ENCODE measurements at regions not wholly inside any gene's neighbourhood (a gene's known extent, or its start where the extent isn't known, plus 50 kb on each side); places are given as distances from the start of the nearest gene placed in this dataset.
A peak's percentile ranks its signal among the peaks of the same experiment; 100 is the strongest.

- TF ChIP-seq CTCF (IDR thresholded peaks at IDR 0.05; ENCODE audit: low read depth, low read length), result no peak
Measured at GRCh38 chr18:73750052-73750451, 397.6 kb downstream of the FBXO15 start.

GRCh38 chr18:73749304-73749703, 398.3 kb downstream of the FBXO15 start:
- no peak for TF ChIP-seq CTCF (IDR thresholded peaks at IDR 0.05; ENCODE audit: low read depth, low read length)

More at GRCh38 chr18:73750052-73750451, 397.6 kb downstream of the FBXO15 start:
- no peak overlapping the region for H3K4me3 ChIP-seq (ENCODE audit: low read depth, low read length)

GRCh38 chr18:73748731-73749130, 398.9 kb downstream of the FBXO15 start:
- TF ChIP-seq CTCF (IDR thresholded peaks at IDR 0.05; ENCODE audit: low read depth, low read length), result no peak
- H3K4me3 ChIP-seq (ENCODE audit: low read depth, low read length), result no peak overlapping the region

More at GRCh38 chr18:73749304-73749703, 398.3 kb downstream of the FBXO15 start:
- H3K4me3 ChIP-seq (ENCODE audit: low read depth, low read length), result no peak overlapping the region

- no peak for TF ChIP-seq CTCF (IDR thresholded peaks at IDR 0.05; ENCODE audit: low read depth, low read length)
Measured at GRCh38 chr18:73746101-73746500, 401.5 kb downstream of the FBXO15 start.

GRCh38 chr18:73742957-73743356, 404.7 kb downstream of the FBXO15 start:
- no peak for TF ChIP-seq CTCF (IDR thresholded peaks at IDR 0.05; ENCODE audit: low read depth, low read length)
- H3K4me3 ChIP-seq (ENCODE audit: low read depth, low read length), result no peak overlapping the region

More at GRCh38 chr18:73746101-73746500, 401.5 kb downstream of the FBXO15 start:
- no peak overlapping the region for H3K4me3 ChIP-seq (ENCODE audit: low read depth, low read length)

- peak overlapping the region; percentile 5; the same call in 1 of the 2 replicates for H3K4me3 ChIP-seq (ENCODE audit: low read depth, low read length)
- TF ChIP-seq CTCF (IDR thresholded peaks at IDR 0.05; ENCODE audit: low read depth, low read length), result no peak
Measured at GRCh38 chr18:73741946-73742345, 405.7 kb downstream of the FBXO15 start.

- TF ChIP-seq CTCF (IDR thresholded peaks at IDR 0.05; ENCODE audit: low read depth, low read length), result no peak
Measured at GRCh38 chr18:73739098-73739497, 408.5 kb downstream of the FBXO15 start.

More at GRCh38 chr18:73739098-73739497, 408.5 kb downstream of the FBXO15 start:
- H3K4me3 ChIP-seq (ENCODE audit: low read depth, low read length), result no peak overlapping the region

Measured in WI38 (cell line).